WTC11 (cell line): ENCODE measurements at regions not wholly inside any gene's neighbourhood (a gene's known extent, or its start where the extent isn't known, plus 50 kb on each side); places are given as distances from the start of the nearest gene placed in this dataset.

Experiments
- ATAC-seq: fragments of 200-7000 bp; cut with Tn5 transposase; 2 replicates; pipeline ENCODE4 v1.10.0; 2021; ENCODE audit warnings: mild to moderate bottlenecking, moderate library complexity
- CTCF ChIA-PET: fragments of 300-600 bp; sonication (Branson Sonifier 250); formaldehyde crosslinking; loops from one replicate; lab custom pipeline; 2021; ENCODE audit warnings: antibody characterized with exemption; lab: Charles Lee
- POLR2A ChIA-PET: fragments of 350-600 bp; sonication (Branson Sonifier 250); formaldehyde crosslinking; loops from one replicate; lab custom pipeline; 2021; ENCODE audit warnings: antibody characterized with exemption; lab: Charles Lee
- DNase-seq: peaks from one replicate; pipeline ENCODE4 v3.0.0; 2021; ENCODE audit warnings: low spot score
- H3K27ac Mint-ChIP-seq: 2 replicates; pipeline ENCODE4 v1.8.0; 2021; ENCODE audit warnings: mixed read lengths
- H3K27me3 Mint-ChIP-seq: 2 replicates; pipeline ENCODE4 v1.8.0; 2021; ENCODE audit warnings: low read depth, mild to moderate bottlenecking, moderate library complexity, mixed read lengths
- H3K36me3 Mint-ChIP-seq: 2 replicates; pipeline ENCODE4 v1.8.0; 2021; ENCODE audit warnings: mixed read lengths
- H3K4me1 Mint-ChIP-seq: 2 replicates; pipeline ENCODE4 v1.8.0; 2022; ENCODE audit warnings: mixed read lengths
- H3K4me3 Mint-ChIP-seq: 2 replicates; pipeline ENCODE4 v1.8.0; 2021; ENCODE audit warnings: mild to moderate bottlenecking, moderate library complexity, mixed read lengths
- H3K9me3 Mint-ChIP-seq: 2 replicates; pipeline ENCODE4 v1.8.0; 2021; ENCODE audit warnings: mixed read lengths
- CBFB ChIP-seq: sonication (generic); formaldehyde crosslinking; IDR thresholded peaks from 2 replicates; pipeline ENCODE4 v1.8.1; 2022; ENCODE audit warnings: mild to moderate bottlenecking, low read depth, missing genetic modification reagents
- CREB1 ChIP-seq: sonication (generic); formaldehyde crosslinking; IDR thresholded peaks from 2 replicates; pipeline ENCODE4 v1.8.0; 2023; ENCODE audit warnings: mild to moderate bottlenecking, missing genetic modification reagents
- ESRRA ChIP-seq: sonication (generic); formaldehyde crosslinking; IDR thresholded peaks from 2 replicates; pipeline ENCODE4 v1.8.1; 2022; ENCODE audit warnings: mild to moderate bottlenecking, missing genetic modification reagents, borderline replicate concordance
- KAT7 ChIP-seq: sonication (generic); formaldehyde crosslinking; IDR thresholded peaks from 2 replicates; pipeline ENCODE4 v1.8.1; 2023; ENCODE audit warnings: missing genetic modification reagents, mild to moderate bottlenecking, borderline replicate concordance
- MXD4 ChIP-seq: fragments of 250-450 bp; sonication (Bioruptor Pico); IDR thresholded peaks from 2 replicates; pipeline ENCODE4 v1.8.0; 2021; ENCODE audit warnings: mild to moderate bottlenecking, moderate library complexity, borderline replicate concordance
- NFYB ChIP-seq: sonication (generic); formaldehyde crosslinking; conservative IDR thresholded peaks from 2 replicates; pipeline ENCODE4 v1.8.0; 2022; ENCODE audit warnings: low read depth, missing genetic modification reagents
- PRRX2 ChIP-seq: fragments of 250-450 bp; sonication (Bioruptor Pico); IDR thresholded peaks from 2 replicates; pipeline ENCODE4 v1.8.0; 2021; ENCODE audit warnings: mild to moderate bottlenecking
- RELA ChIP-seq: sonication (generic); formaldehyde crosslinking; IDR thresholded peaks from 2 replicates; pipeline ENCODE4 v1.8.1; 2022; ENCODE audit warnings: missing genetic modification reagents, mild to moderate bottlenecking, borderline replicate concordance
- SMAD4 ChIP-seq: sonication (generic); formaldehyde crosslinking; IDR thresholded peaks from 2 replicates; pipeline ENCODE4 v1.8.0; 2022; ENCODE audit warnings: mild to moderate bottlenecking, missing genetic modification reagents
- TP53 ChIP-seq: sonication (generic); formaldehyde crosslinking; IDR thresholded peaks from 2 replicates; pipeline ENCODE4 v1.8.1; 2023; ENCODE audit warnings: mild to moderate bottlenecking, missing genetic modification reagents
- ZBTB21 ChIP-seq: sonication (generic); formaldehyde crosslinking; IDR thresholded peaks from 2 replicates; pipeline ENCODE4 v1.8.1; 2023; ENCODE audit warnings: mild to moderate bottlenecking, missing genetic modification reagents, borderline replicate concordance
- ZNF121 ChIP-seq: sonication (generic); formaldehyde crosslinking; IDR thresholded peaks from 2 replicates; pipeline ENCODE4 v1.8.0; 2023; ENCODE audit warnings: missing genetic modification reagents
- ZNF232 ChIP-seq: sonication (generic); formaldehyde crosslinking; IDR thresholded peaks from 2 replicates; pipeline ENCODE4 v1.8.0; 2022; ENCODE audit warnings: mild to moderate bottlenecking, missing genetic modification reagents
- ZNF396 ChIP-seq: fragments of 250-450 bp; sonication (Bioruptor Pico); IDR thresholded peaks from 2 replicates; pipeline ENCODE4 v1.8.0; 2021; ENCODE audit warnings: mild to moderate bottlenecking, moderate library complexity, borderline replicate concordance
- ZNF416 ChIP-seq: fragments of 250-450 bp; sonication (Bioruptor Pico); IDR thresholded peaks from 2 replicates; pipeline ENCODE4 v1.9.0; 2021; ENCODE audit warnings: mild to moderate bottlenecking, inconsistent platforms
- ZNF671 ChIP-seq: fragments of 250-450 bp; sonication (Bioruptor Pico); IDR thresholded peaks from 2 replicates; pipeline ENCODE4 v1.8.0; 2021; ENCODE audit warnings: mild to moderate bottlenecking
- TF ChIP-seq, protein P1 (sequence below): fragments of 250-450 bp; sonication (Bioruptor Pico); IDR thresholded peaks from 2 replicates; pipeline ENCODE4 v1.9.0; 2021; ENCODE audit warnings: mild to moderate bottlenecking
- TF ChIP-seq, protein P2 (sequence below): sonication (generic); formaldehyde crosslinking; conservative IDR thresholded peaks from 2 replicates; pipeline ENCODE4 v1.8.1; 2023; ENCODE audit warnings: mild to moderate bottlenecking, low read depth, missing genetic modification reagents, moderate library complexity
- TF ChIP-seq, protein P3 (sequence below): sonication (generic); formaldehyde crosslinking; IDR thresholded peaks from 2 replicates; pipeline ENCODE4 v1.8.0; 2023; ENCODE audit warnings: missing genetic modification reagents, mild to moderate bottlenecking, borderline replicate concordance
- TF ChIP-seq, protein P4 (sequence below): sonication (generic); formaldehyde crosslinking; IDR thresholded peaks from 2 replicates; pipeline ENCODE4 v1.8.1; 2022; ENCODE audit warnings: low read depth, missing genetic modification reagents, borderline replicate concordance

DNA sequence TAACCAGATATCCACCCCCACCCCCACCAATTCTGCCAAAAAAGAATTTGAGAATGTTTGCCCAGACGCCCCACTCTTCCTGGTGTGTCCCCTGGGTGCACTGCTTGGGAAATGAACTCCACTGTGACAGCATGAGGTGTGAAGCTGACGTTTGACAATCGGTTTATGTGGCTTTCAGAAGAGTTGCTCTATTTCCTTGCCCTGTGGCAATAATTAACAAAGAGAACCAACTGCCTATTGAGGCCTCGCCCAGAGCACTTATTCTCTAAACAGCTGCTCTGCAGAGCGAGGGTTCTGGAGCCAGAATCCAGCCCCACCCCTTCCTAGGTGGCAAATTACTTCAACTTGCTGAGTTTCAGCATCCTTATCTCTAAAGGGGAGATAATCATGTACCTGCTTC lies 115.8 kb upstream of the SIX3 start:
- Mint-ChIP-seq H3K9me3 (no peaks in the 10 kb centered on the region), H3K4me3 (no peak overlapping the region), H3K27me3 (peaks cover 2% of the 10 kb centered on the region; the same call in 1 of the 2 replicates), H3K4me1 (peaks cover 22% of the 10 kb centered on the region), H3K27ac (no peak overlapping the region), H3K36me3 (no peaks in the 10 kb centered on the region)
- DNase-seq (no peak), ATAC-seq (no peak)
- POLR2A ChIA-PET = no interaction called here
- no peak for TF ChIP-seq TP53 (CRISPR knock-in tag)
- TF ChIP-seq ZNF416 (CRISPR knock-in tag) = no peak
- no peak for TF ChIP-seq ZBTB21 (CRISPR knock-in tag)
- TF ChIP-seq KAT7 (CRISPR knock-in tag) = no peak
- TF ChIP-seq, protein P1, sequence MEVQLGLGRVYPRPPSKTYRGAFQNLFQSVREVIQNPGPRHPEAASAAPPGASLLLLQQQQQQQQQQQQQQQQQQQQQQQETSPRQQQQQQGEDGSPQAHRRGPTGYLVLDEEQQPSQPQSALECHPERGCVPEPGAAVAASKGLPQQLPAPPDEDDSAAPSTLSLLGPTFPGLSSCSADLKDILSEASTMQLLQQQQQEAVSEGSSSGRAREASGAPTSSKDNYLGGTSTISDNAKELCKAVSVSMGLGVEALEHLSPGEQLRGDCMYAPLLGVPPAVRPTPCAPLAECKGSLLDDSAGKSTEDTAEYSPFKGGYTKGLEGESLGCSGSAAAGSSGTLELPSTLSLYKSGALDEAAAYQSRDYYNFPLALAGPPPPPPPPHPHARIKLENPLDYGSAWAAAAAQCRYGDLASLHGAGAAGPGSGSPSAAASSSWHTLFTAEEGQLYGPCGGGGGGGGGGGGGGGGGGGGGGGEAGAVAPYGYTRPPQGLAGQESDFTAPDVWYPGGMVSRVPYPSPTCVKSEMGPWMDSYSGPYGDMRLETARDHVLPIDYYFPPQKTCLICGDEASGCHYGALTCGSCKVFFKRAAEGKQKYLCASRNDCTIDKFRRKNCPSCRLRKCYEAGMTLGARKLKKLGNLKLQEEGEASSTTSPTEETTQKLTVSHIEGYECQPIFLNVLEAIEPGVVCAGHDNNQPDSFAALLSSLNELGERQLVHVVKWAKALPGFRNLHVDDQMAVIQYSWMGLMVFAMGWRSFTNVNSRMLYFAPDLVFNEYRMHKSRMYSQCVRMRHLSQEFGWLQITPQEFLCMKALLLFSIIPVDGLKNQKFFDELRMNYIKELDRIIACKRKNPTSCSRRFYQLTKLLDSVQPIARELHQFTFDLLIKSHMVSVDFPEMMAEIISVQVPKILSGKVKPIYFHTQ = no peak
- TF ChIP-seq MXD4 (CRISPR knock-in tag) = no peak
- CTCF ChIA-PET = interaction anchor here (0.6 kb wide), 1 partner anchor 26 kb away, joined by 3 read pairs; no protein-coding TSS in a partner anchor

DNA sequence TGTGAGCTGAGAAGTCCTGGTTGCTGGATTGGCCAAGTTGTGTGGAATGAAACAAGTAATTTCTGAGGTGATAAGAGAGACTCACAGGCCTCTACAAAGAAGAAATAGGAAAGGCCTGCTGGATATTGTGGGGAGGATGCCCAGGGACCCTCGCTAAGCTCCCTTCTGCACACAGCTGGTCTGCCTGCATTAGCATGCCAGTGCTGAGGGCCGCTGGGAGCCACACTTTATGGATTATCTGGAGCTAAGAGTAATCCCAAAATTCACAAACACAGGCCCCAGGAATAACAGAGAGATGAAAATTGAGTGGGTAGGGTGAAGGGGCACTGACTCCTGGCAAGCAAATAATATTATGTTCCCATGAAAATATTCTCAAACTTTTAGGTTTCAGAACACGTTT lies 114.9 kb upstream of the SIX3 start:
- DNase-seq (no peak), ATAC-seq (no peak)
- H3K9me3 Mint-ChIP-seq = no peaks in the 10 kb centered on the region
- POLR2A ChIA-PET = no interaction called here
- H3K36me3 Mint-ChIP-seq = no peaks in the 10 kb centered on the region
- no peak overlapping the region for H3K27ac Mint-ChIP-seq
- no peaks in the 10 kb centered on the region; the same call in 1 of the 2 replicates for H3K27me3 Mint-ChIP-seq
- CTCF ChIA-PET = no interaction called here
- no peak for TF ChIP-seq ESRRA
- TF ChIP-seq NFYB = no peak
- no peak for TF ChIP-seq ZNF671 (CRISPR knock-in tag)
- TF ChIP-seq CBFB (CRISPR knock-in tag) = no peak
- no peak for TF ChIP-seq SMAD4 (CRISPR knock-in tag)
- TF ChIP-seq ZNF396 = no peak
- TF ChIP-seq, protein P2, sequence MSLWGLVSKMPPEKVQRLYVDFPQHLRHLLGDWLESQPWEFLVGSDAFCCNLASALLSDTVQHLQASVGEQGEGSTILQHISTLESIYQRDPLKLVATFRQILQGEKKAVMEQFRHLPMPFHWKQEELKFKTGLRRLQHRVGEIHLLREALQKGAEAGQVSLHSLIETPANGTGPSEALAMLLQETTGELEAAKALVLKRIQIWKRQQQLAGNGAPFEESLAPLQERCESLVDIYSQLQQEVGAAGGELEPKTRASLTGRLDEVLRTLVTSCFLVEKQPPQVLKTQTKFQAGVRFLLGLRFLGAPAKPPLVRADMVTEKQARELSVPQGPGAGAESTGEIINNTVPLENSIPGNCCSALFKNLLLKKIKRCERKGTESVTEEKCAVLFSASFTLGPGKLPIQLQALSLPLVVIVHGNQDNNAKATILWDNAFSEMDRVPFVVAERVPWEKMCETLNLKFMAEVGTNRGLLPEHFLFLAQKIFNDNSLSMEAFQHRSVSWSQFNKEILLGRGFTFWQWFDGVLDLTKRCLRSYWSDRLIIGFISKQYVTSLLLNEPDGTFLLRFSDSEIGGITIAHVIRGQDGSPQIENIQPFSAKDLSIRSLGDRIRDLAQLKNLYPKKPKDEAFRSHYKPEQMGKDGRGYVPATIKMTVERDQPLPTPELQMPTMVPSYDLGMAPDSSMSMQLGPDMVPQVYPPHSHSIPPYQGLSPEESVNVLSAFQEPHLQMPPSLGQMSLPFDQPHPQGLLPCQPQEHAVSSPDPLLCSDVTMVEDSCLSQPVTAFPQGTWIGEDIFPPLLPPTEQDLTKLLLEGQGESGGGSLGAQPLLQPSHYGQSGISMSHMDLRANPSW = no peak
- TF ChIP-seq RELA (CRISPR knock-in tag) = no peak
- no peak for TF ChIP-seq ZNF121 (CRISPR knock-in tag)
- TF ChIP-seq, protein P1 = no peak
- TF ChIP-seq, protein P3, sequence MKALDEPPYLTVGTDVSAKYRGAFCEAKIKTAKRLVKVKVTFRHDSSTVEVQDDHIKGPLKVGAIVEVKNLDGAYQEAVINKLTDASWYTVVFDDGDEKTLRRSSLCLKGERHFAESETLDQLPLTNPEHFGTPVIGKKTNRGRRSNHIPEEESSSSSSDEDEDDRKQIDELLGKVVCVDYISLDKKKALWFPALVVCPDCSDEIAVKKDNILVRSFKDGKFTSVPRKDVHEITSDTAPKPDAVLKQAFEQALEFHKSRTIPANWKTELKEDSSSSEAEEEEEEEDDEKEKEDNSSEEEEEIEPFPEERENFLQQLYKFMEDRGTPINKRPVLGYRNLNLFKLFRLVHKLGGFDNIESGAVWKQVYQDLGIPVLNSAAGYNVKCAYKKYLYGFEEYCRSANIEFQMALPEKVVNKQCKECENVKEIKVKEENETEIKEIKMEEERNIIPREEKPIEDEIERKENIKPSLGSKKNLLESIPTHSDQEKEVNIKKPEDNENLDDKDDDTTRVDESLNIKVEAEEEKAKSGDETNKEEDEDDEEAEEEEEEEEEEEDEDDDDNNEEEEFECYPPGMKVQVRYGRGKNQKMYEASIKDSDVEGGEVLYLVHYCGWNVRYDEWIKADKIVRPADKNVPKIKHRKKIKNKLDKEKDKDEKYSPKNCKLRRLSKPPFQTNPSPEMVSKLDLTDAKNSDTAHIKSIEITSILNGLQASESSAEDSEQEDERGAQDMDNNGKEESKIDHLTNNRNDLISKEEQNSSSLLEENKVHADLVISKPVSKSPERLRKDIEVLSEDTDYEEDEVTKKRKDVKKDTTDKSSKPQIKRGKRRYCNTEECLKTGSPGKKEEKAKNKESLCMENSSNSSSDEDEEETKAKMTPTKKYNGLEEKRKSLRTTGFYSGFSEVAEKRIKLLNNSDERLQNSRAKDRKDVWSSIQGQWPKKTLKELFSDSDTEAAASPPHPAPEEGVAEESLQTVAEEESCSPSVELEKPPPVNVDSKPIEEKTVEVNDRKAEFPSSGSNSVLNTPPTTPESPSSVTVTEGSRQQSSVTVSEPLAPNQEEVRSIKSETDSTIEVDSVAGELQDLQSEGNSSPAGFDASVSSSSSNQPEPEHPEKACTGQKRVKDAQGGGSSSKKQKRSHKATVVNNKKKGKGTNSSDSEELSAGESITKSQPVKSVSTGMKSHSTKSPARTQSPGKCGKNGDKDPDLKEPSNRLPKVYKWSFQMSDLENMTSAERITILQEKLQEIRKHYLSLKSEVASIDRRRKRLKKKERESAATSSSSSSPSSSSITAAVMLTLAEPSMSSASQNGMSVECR (CRISPR knock-in tag) = no peak
- TF ChIP-seq PRRX2 (CRISPR knock-in tag) = no peak
- TF ChIP-seq CREB1 (CRISPR knock-in tag) = no peak
- no peak for TF ChIP-seq ZNF232 (CRISPR knock-in tag)
- TF ChIP-seq, protein P4, sequence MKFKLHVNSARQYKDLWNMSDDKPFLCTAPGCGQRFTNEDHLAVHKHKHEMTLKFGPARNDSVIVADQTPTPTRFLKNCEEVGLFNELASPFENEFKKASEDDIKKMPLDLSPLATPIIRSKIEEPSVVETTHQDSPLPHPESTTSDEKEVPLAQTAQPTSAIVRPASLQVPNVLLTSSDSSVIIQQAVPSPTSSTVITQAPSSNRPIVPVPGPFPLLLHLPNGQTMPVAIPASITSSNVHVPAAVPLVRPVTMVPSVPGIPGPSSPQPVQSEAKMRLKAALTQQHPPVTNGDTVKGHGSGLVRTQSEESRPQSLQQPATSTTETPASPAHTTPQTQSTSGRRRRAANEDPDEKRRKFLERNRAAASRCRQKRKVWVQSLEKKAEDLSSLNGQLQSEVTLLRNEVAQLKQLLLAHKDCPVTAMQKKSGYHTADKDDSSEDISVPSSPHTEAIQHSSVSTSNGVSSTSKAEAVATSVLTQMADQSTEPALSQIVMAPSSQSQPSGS (CRISPR knock-in tag) = no peak
- TF ChIP-seq, all 79 proteins: peak for 0
- Mint-ChIP-seq H3K4me1 (peaks cover 13% of the 10 kb centered on the region), H3K4me3 (no peak overlapping the region)
